Lower lobe of right lung (tissue), 2 donors: ENCODE measurements at regions not wholly inside any gene's neighbourhood (a gene's known extent, or its start where the extent isn't known, plus 50 kb on each side); places are given as distances from the start of the nearest gene placed in this dataset.

ENCODE experiments used
- ATAC-seq, 2 donors: fragments of 200-7000 bp; cut with Tn5 transposase; one replicate each; pipeline ENCODE4 v1.9.1; 2020 to 2022; ENCODE audit warnings: mild to moderate bottlenecking in 2 of 2, moderate library complexity in 2 of 2
- DNase-seq: peaks from one replicate; pipeline ENCODE4 v3.0.0-alpha.2; 2020
- H3K27ac ChIP-seq: fragments of 200-600 bp; one replicate; pipeline ENCODE4 v1.8.0; 2022
- H3K27me3 ChIP-seq: fragments of 200-600 bp; one replicate; pipeline ENCODE4 v1.8.0; 2022; ENCODE audit warnings: low read depth
- H3K36me3 ChIP-seq: fragments of 200-600 bp; one replicate; pipeline ENCODE4 v1.8.0; 2022; ENCODE audit warnings: mild to moderate bottlenecking
- H3K4me1 ChIP-seq: fragments of 200-600 bp; one replicate; pipeline ENCODE4 v1.8.0; 2022
- H3K4me3 ChIP-seq: fragments of 200-600 bp; one replicate; pipeline ENCODE4 v1.8.0; 2022; ENCODE audit warnings: mild to moderate bottlenecking
- H3K9me3 ChIP-seq: fragments of 200-600 bp; one replicate; pipeline ENCODE4 v1.8.0; 2022
- intact Hi-C: fragments of 100-400 bp; cut with DNase I; formaldehyde crosslinking; loops from one replicate; pipeline ENCODE4 v1.11.0; 2022
- TF ChIP-seq, protein P1 (sequence below): fragments of 200-600 bp; IDR thresholded peaks from one replicate; pipeline ENCODE4 v1.8.0; 2022; ENCODE audit warnings: antibody characterized with exemption, mild to moderate bottlenecking
- donor health status: DM: no; HTN: yes; CAD: no; lungs with severe emphysema.

DNA sequence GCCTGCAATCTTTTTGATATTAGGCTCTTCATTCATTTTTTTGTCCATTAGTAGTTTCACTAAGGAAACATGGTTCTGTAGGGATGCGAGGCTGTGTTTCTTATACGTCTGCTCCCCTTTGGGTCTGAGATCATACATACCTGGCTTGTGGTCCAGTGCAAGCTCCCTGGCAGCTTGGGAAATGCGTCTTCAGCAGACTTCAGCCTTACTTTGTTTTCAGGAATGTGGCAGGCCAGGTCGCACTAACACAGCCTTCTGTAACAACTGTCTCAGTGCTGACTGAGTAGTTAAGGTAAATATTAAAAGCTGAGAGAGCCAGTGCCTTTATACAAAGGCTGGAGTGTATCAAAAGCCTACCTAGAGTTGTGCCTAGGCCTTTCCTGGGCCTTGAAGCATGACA, 970.5 kb upstream of the EEF2KMT start:
- no peaks in the 10 kb centered on the region for H3K36me3 ChIP-seq
- DNase-seq (no peak), ATAC-seq (no peak)
- intact Hi-C loops, result no loop called here
- no peaks in the 10 kb centered on the region for H3K9me3 ChIP-seq
- H3K27ac ChIP-seq, result no peak overlapping the region
- H3K4me1 ChIP-seq, result no peaks in the 10 kb centered on the region
- H3K27me3 ChIP-seq, result no peaks in the 10 kb centered on the region
- H3K4me3 ChIP-seq, result no peak overlapping the region
- TF ChIP-seq, protein P1, sequence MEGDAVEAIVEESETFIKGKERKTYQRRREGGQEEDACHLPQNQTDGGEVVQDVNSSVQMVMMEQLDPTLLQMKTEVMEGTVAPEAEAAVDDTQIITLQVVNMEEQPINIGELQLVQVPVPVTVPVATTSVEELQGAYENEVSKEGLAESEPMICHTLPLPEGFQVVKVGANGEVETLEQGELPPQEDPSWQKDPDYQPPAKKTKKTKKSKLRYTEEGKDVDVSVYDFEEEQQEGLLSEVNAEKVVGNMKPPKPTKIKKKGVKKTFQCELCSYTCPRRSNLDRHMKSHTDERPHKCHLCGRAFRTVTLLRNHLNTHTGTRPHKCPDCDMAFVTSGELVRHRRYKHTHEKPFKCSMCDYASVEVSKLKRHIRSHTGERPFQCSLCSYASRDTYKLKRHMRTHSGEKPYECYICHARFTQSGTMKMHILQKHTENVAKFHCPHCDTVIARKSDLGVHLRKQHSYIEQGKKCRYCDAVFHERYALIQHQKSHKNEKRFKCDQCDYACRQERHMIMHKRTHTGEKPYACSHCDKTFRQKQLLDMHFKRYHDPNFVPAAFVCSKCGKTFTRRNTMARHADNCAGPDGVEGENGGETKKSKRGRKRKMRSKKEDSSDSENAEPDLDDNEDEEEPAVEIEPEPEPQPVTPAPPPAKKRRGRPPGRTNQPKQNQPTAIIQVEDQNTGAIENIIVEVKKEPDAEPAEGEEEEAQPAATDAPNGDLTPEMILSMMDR, result no peak

DNA sequence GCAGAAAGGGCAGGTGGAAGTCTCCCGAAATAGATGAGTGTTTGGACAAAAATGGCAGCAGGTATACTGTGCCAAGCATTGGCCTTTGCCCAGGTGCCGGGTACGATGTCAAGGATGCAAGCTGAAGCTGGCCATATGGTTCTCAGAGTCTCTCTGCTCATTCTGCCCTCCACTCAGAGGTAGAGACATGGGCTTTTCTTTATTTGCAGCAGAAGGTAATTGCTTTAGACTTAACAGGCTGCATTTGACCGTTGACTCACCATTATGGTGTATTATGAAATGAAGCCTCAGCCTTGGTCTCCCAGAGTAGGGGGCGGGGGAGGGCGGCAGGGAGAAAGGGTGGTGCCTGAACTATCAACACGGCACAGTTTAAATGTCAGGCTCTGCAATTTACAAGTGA, 969.1 kb upstream of the EEF2KMT start:
- Histone ChIP-seq H3K27me3 (no peaks in the 10 kb centered on the region), H3K4me3 (no peak overlapping the region), H3K36me3 (no peaks in the 10 kb centered on the region), H3K4me1 (no peaks in the 10 kb centered on the region), H3K27ac (no peak overlapping the region), H3K9me3 (no peaks in the 10 kb centered on the region)
- no peak for DNase-seq
- intact Hi-C loops, result no loop called here
- ATAC-seq, result no peak
- TF ChIP-seq, protein P1, result no peak

DNA sequence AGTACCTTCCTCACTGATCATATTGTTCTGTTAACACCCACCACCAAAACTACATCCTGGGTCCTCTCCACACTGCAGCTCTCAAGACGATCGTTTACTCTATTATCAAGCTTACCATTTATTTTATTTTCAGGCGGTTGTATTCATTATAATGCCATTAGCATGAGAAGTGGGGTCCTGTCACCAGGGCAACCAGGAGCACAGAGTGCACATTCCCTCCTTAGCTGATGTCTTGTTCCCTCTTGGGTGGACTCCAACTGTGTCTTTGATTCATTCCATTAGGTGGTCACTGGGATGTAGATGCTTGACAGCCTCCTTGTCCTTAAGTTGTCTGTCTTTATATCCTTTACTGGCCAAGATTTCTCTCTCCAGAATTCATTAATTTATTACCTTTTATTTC, 965.9 kb upstream of the EEF2KMT start:
- Histone ChIP-seq H3K9me3 (no peaks in the 10 kb centered on the region), H3K27ac (no peak overlapping the region), H3K4me1 (no peaks in the 10 kb centered on the region), H3K27me3 (no peaks in the 10 kb centered on the region), H3K36me3 (no peaks in the 10 kb centered on the region), H3K4me3 (no peak overlapping the region)
- TF ChIP-seq, protein P1, result no peak
- no peak for DNase-seq
- intact Hi-C loops, result no loop called here
- no peak for ATAC-seq

DNA sequence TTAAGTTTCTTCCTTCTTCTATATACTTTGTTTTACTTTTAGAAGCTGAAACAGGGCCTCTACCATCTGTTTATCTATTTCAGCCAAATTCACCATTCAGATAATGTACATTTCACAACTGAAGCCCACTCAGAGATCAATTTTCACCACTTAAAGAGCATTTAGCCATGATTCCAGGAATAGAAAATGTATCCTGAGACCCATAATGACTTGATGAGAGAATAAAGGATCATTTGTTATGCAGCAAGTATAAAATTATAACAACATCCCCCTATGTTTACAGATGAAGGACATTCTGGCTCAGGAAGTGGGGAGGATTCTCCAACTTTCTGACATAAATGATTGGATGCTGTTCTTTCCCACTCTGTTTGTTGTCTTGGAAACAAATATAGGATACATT, 962.1 kb upstream of the EEF2KMT start:
- Histone ChIP-seq H3K27ac (no peak overlapping the region), H3K9me3 (no peaks in the 10 kb centered on the region), H3K36me3 (no peaks in the 10 kb centered on the region), H3K4me3 (no peak overlapping the region), H3K4me1 (no peaks in the 10 kb centered on the region), H3K27me3 (no peaks in the 10 kb centered on the region)
- no peak for DNase-seq
- TF ChIP-seq, protein P1, result no peak
- no peak for ATAC-seq
- intact Hi-C loops, result no loop called here

DNA sequence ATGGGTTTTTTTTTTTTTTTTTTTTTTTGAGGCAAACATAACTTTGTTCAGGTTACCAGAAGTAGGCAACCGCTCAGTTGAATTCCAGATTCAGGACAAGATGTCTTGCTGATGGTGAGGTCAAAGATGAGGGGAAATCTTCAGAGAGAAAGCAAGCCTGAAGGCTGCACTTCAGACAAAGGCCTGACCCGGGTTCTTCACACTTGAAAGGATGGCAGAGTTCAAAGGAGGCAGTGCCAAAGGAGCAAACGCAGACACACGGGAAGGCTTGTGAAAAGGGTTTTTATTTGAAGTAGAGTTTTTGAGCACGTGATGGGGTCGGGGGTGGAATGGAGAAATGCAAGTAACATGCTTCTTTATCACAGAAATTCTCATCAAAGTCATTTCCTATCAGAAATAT, 960.2 kb upstream of the EEF2KMT start:
- TF ChIP-seq, protein P1, result no peak
- intact Hi-C loops, result no loop called here
- Histone ChIP-seq H3K27ac (no peak overlapping the region), H3K27me3 (no peaks in the 10 kb centered on the region), H3K9me3 (no peaks in the 10 kb centered on the region), H3K4me1 (no peaks in the 10 kb centered on the region), H3K4me3 (no peak overlapping the region), H3K36me3 (no peaks in the 10 kb centered on the region)
- DNase-seq, result no peak
- ATAC-seq, result no peak

DNA sequence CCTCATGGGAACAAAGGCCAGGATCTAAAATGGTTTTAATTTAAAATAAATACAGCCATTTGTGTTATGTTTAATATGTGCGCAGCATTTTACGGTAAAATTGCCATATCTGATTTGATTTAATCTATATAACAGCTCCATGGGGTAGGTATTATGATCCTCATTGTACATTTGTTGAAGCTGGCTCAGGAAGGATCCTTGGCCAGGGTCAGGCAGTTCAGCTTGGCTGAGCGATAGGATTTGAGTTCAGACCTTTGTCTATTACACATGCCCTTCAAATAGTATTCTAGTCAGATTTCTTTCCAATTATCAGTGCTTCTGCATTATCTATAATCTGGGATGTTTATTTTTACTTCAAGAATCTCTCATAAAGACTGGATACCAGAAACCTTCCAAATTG, 950.4 kb upstream of the EEF2KMT start:
- ATAC-seq (no peak), DNase-seq (no peak)
- intact Hi-C loops, result no loop called here

More for the DNA sequence above, 950.4 kb upstream of the EEF2KMT start:
- no peak overlapping the region for H3K4me3 ChIP-seq
- TF ChIP-seq, protein P1, result no peak
- H3K4me1 ChIP-seq, result no peaks in the 10 kb centered on the region
- H3K27ac ChIP-seq, result no peak overlapping the region
- H3K36me3 ChIP-seq, result no peaks in the 10 kb centered on the region
- H3K27me3 ChIP-seq, result no peaks in the 10 kb centered on the region
- no peaks in the 10 kb centered on the region for H3K9me3 ChIP-seq
